ENCODE measurements at regions not wholly inside any gene's neighbourhood (a gene's known extent, or its start where the extent isn't known, plus 50 kb on each side); places are given as distances from the start of the nearest gene placed in this dataset.

DNA sequence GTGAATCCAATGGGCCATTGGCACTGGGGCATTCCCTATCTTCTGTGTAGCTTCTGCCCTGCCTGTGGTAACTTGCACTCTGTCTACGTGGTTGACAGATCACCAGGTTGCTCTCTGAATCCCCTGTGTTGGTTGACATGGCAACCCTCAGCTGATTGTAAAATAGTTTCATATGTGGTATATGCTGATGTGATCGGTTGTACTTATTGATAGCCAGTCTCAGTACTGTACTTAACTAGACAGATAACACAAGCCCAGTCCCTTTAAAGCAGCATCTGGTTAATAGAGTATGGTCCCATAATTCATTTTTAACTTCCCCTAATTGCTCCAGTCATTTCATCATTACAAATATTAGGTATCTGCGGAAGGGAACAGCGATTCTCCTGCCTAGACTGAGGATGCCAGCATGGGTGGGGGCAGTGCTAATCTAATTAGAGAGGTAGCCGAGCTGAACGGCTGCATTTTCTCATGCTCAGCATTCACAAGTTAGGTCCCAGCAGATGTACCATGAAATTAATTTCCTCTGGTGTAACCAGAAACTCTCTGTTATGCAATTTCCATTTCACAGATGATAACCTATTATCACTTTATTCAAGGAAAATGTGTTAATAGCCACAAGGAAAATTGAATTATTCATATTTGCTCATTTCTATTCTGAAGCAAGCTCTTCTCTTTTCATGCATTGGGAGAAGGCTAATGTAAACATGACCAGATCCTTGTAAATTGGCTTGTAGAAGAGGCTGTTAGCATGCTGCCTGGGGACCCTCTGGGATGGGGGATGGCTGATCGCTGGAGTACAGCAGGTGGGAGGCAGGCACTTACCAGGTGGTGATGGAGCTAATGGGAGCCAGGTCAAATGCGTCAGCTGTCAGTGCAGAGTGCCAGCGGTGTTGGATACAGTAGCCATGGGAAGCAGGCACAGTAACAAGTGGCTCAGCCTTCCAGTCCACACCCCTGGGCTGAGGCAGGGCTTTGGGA is 608.3 kb downstream of the GALR1 start:
- TF ChIP-seq, protein P1, sequence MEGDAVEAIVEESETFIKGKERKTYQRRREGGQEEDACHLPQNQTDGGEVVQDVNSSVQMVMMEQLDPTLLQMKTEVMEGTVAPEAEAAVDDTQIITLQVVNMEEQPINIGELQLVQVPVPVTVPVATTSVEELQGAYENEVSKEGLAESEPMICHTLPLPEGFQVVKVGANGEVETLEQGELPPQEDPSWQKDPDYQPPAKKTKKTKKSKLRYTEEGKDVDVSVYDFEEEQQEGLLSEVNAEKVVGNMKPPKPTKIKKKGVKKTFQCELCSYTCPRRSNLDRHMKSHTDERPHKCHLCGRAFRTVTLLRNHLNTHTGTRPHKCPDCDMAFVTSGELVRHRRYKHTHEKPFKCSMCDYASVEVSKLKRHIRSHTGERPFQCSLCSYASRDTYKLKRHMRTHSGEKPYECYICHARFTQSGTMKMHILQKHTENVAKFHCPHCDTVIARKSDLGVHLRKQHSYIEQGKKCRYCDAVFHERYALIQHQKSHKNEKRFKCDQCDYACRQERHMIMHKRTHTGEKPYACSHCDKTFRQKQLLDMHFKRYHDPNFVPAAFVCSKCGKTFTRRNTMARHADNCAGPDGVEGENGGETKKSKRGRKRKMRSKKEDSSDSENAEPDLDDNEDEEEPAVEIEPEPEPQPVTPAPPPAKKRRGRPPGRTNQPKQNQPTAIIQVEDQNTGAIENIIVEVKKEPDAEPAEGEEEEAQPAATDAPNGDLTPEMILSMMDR (conservative IDR thresholded peaks at IDR 0.05 in 1 of 2, IDR thresholded peaks at IDR 0.05 in 1 of 2; ENCODE audit: low read depth in 1 of 2, low read length in 2 of 2): no peak
- TF ChIP-seq EZH2 (IDR thresholded peaks at IDR 0.05; ENCODE audit: low read length, missing control alignments): no peak

Measured in fibroblast of lung (primary cell).